ENCODE measurements at regions not wholly inside any gene's neighbourhood (a gene's known extent, or its start where the extent isn't known, plus 50 kb on each side); places are given as distances from the start of the nearest gene placed in this dataset.
"Not testable (repeated sequence)": the region's sequence is repeated elsewhere in the genome, so short reads cannot be mapped to it uniquely, and the experiment has no call there.

DNA sequence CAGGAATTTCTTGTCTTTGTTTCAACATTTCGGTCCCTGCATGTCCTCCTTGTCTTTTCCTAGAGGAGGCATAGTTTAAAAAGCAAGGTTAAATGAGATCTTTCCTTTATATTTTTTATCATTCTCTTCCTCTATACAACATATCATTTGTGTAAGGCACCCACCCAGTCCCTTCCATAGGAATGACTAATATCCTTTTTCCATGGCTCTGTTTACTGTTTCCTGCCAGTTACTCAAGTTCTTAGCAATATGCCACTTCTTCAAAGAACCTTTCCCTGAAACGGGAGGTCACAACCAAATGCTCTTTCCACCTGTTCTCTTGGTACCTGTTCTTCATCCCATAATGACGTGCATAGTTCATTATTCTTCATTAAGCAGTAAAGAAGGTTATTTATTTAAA is 1237.1 kb upstream of the GOT2 start:
- H3K36me3 ChIP-seq: no peaks in the 10 kb centered on the region
- H3K4me1 ChIP-seq: no peaks in the 10 kb centered on the region

DNA sequence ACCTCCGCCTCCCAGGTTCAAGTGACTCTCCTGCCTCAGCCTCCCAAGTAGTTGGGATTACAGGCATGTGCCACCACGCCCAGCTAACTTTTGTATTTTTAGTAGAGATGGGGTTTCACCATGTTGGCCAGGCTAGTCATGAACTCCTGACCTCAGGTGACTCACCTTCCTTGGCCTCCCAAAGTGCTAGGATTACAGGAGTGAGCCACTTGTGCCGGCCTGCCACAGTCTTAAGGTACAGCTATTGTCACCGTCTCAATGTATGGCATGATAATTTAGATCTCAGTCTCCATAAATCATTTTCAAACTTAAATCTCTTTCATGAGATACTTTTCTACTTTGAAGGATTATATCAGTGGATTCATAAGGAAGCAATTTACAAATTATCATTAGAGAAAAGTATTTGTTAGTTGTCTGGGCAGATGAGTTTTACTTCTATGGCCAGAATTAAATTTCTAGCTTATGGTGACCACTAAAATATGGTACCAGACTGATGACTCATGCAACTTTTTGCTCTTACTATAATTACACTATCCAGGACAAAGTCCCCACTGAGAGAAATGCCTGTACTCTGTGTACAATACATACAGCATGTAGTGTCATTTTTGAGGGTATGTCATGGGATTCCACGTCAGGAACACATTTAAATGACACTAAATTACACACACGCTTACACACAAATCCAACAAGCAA is 1230.3 kb upstream of the GOT2 start:
- TF ChIP-seq, protein P1, sequence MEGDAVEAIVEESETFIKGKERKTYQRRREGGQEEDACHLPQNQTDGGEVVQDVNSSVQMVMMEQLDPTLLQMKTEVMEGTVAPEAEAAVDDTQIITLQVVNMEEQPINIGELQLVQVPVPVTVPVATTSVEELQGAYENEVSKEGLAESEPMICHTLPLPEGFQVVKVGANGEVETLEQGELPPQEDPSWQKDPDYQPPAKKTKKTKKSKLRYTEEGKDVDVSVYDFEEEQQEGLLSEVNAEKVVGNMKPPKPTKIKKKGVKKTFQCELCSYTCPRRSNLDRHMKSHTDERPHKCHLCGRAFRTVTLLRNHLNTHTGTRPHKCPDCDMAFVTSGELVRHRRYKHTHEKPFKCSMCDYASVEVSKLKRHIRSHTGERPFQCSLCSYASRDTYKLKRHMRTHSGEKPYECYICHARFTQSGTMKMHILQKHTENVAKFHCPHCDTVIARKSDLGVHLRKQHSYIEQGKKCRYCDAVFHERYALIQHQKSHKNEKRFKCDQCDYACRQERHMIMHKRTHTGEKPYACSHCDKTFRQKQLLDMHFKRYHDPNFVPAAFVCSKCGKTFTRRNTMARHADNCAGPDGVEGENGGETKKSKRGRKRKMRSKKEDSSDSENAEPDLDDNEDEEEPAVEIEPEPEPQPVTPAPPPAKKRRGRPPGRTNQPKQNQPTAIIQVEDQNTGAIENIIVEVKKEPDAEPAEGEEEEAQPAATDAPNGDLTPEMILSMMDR (IDR thresholded peaks at IDR 0.05): no peak
- Histone ChIP-seq H3K4me1 (no peaks in the 10 kb centered on the region), H3K27me3 (no peaks in the 10 kb centered on the region), H3K27ac (no peak overlapping the region), H3K4me3 (no peak overlapping the region), H3K36me3 (no peaks in the 10 kb centered on the region), H3K9me3 (no peaks in the 10 kb centered on the region)
- no peak for DNase-seq (ENCODE audit: low spot score)

More for the DNA sequence above, 1237.1 kb upstream of the GOT2 start:
- Histone ChIP-seq H3K27me3 (no peaks in the 10 kb centered on the region), H3K4me3 (no peak overlapping the region), H3K9me3 (no peaks in the 10 kb centered on the region), H3K27ac (no peak overlapping the region)
- TF ChIP-seq, protein P1 (IDR thresholded peaks at IDR 0.05): no peak
- no peak for DNase-seq (ENCODE audit: low spot score)

DNA sequence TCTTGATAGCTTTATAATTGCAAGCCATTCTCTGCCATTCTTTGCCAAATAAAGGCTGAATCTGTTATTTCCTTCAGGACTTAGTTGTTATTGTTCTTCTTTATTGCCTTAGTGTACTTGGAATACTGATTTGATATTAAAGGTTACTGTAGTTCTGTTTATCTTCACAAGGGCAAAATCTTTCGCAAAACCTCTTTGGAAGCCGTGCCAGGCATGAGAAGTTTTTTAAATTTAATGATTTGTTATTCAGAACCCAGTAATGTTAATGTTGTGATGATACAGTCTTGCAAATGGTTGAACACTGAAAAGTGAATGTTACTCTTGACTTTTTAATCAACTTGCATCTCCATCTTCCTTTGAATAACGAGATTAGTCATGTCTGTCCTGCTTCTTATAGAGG is 1225.2 kb upstream of the GOT2 start:
- Histone ChIP-seq H3K4me3 (no peak overlapping the region), H3K27me3 (no peaks in the 10 kb centered on the region), H3K27ac (no peak overlapping the region), H3K4me1 (no peaks in the 10 kb centered on the region), H3K9me3 (no peaks in the 10 kb centered on the region), H3K36me3 (no peaks in the 10 kb centered on the region)
- TF ChIP-seq, protein P1 (IDR thresholded peaks at IDR 0.05): no peak
- DNase-seq (ENCODE audit: low spot score): no peak

DNA sequence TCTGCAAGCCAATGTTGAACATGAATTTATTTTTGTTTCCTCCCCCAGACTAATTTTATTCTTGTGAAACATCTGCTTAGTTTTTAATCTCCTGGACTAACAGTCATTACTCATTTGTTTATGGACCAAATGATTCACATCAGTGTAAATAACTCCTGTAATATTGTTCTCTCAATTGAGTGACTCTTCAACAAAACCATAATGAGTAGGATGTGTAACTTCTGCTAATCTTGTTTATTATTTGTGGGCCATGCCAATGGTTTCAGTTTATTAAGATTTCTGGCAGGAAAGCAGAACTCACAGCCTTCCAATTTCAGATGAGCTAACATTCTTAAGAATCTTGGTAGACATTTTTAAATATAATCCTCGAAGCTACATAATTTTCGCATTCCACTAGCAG is 1216.3 kb upstream of the GOT2 start:
- H3K27me3 ChIP-seq: no peaks in the 10 kb centered on the region
- H3K9me3 ChIP-seq: peaks cover 0 to 5% of the 10 kb centered on the region in 2 donors
- TF ChIP-seq, protein P1 (IDR thresholded peaks at IDR 0.05): no peak
- no peak for DNase-seq (ENCODE audit: low spot score)
- no peaks in the 10 kb centered on the region for H3K36me3 ChIP-seq
- no peaks in the 10 kb centered on the region for H3K4me1 ChIP-seq
- H3K27ac ChIP-seq: no peak overlapping the region
- H3K4me3 ChIP-seq: no peak overlapping the region

DNA sequence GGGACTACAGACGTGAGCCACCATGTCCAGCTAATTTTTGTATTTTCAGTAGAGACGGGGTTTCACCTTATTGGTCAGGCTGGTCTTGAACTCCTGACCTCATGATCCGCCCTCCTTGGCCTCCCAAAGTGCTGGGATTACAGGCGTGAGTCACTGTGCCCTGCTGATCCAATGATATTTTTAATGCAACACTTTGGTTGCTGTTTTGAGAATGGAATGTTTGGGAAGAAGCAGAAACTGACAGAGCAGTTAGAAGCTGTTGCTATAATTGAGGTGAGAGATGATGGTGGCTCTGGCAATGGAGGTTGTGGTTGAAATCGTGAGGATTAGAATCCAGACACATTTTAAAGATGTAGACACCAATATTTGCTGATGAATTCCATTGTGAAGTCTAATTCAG is 1209.9 kb upstream of the GOT2 start:
- H3K27ac ChIP-seq; H3K36me3 ChIP-seq; DNase-seq (ENCODE audit: low spot score); H3K4me3 ChIP-seq; H3K4me1 ChIP-seq; H3K9me3 ChIP-seq; H3K27me3 ChIP-seq: not testable (repeated sequence)

DNA sequence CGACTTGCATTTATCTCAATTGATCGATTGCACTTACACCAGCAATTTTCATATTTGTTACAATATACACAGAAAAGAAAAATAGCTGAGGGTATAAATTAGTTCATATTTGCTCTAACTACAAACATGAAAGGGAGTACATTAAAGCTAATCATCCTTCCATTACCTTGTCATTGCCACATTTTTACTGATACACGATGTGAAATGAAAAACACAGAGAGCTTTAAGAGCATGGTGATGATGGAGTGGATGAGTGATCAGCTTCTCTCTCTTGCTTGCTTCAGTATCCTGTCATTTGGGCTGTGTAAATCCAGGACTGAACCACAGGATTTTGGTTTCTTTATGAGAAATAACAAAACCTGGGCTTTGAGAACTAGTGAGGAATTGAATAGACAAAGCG is 1207.5 kb upstream of the GOT2 start:
- Histone ChIP-seq H3K36me3 (no peaks in the 10 kb centered on the region), H3K27me3 (no peaks in the 10 kb centered on the region), H3K9me3 (peaks cover 0 to 15% of the 10 kb centered on the region in 2 donors), H3K4me3 (no peak overlapping the region), H3K4me1 (no peaks in the 10 kb centered on the region), H3K27ac (no peak overlapping the region)
- no peak for DNase-seq (ENCODE audit: low spot score)
- TF ChIP-seq, protein P1 (IDR thresholded peaks at IDR 0.05): no peak
